GM21423 (cell line): ENCODE measurements at regions not wholly inside any gene's neighbourhood (a gene's known extent, or its start where the extent isn't known, plus 50 kb on each side); places are given as distances from the start of the nearest gene placed in this dataset.

Experiments
- ATAC-seq: cut with Tn5 transposase; IDR thresholded peaks from one replicate; pipeline ENCODE4 v1.9.1; 2021; ENCODE audit warnings: mild to moderate bottlenecking, moderate library complexity; ENCODE audit not compliant: unreplicated experiment

DNA sequence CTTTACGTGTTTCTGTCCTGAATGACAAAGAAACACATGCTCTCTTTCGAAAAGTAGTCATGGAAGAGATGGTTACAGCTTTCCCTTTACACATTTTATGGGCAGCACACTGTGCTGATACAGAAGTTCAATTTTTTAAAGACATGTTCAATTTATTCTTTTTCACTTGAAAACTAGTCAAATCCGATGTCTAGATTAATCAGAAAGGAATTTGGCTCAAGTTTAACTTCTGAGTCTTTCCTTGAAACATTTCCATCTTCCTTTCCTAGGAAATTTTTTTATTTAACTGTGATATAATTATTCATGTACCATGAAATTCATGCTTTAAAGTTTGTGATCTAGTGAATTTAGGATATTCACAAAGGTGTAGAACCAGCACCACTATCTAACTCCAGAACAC, 360.1 kb downstream of the TNS3 start:
- ATAC-seq, result no peak

DNA sequence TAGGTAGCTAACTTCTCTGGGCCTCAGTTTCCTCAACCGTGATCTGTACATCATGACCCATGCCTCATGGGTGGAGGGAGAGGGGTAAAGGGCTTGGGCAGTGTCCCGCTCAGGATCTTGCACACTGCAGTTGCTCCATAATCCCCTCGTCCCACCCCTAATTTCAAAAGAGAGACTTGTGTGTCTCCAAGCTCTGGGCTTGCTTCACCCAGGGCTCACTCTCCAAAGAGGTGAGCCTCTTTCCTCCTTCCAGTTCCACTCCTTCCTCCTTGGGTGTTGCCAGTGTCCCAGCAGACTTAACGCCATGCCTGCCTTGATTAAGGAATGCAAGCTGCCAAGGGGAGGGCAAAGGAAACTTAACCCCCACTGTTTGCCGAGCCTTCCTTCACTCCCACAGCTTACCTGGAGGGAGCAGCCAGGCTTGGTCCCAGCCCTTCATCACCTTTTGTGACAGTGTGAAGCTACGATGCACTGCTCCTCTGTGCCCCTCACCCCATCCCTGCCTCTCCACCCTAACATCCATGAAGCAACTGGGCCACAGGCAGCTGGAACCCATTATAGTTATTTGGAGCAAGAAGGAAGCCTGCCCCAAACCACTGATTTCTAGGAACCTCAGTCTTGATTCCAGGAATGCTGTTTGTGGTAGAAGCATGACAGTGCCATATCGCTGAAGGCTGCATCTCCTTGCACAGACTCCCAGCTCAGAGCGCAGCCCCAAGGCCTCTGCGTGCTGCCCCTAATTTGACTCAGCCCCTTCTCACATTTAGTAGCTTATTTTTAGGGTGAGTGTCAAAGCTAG, 363.3 kb downstream of the TNS3 start:
- no peak for ATAC-seq

DNA sequence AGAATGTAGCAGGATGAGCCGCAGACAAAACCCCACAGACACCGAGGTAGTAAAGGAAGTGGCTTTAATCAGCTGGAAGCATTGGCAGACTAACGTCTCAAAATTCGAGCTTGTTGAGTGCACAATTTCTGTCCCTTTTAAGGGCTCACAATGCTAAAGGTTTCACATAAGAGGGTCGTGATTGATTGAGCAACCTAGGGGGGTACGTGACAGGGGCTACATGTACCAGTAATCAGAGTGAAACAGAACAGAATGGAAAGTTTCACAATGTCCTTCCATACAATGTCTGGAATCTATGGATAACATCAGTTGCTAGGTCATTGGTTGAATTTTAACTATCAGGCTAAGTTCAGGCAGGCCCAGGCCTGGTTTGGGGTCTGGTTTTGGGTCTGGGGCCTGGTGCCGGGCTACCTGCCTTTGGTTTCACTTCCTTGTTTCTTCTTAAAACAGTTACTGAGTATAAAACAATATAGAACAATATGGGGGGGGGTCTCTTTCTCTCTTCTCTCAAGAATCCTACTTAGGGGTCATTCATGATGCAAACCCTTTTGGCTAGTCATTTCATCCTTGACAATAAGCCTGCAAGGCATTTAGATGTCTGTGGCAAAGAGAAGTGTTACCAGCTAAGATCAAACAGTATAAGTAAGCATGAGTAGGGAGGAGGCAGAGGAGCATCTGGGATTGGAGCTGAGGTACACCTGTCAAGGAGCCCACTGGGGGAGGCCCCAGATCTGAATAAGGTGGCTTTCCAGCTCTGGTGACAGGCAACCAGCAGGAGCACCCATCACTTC, 364.1 kb downstream of the TNS3 start:
- ATAC-seq, result no peak

DNA sequence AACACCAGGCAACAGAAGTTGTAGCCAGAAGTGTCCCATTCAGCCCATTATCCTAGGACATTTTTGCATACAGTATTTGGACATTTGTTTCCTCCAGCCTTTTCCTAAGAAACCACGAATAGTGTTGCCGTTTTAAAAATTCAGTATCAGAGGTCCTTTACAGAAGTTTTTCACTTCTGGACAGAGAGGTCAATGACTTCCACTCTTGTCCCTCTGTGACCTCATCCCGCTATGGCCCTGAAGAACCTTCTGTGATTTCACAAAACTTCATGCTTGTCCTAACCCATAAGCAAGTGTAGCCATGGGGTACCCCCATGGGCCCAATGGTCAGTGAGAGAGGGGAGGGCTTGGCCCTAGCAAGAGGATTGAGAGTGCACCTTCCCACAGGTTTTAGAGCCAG, 364.8 kb downstream of the TNS3 start:
- no peak for ATAC-seq

DNA sequence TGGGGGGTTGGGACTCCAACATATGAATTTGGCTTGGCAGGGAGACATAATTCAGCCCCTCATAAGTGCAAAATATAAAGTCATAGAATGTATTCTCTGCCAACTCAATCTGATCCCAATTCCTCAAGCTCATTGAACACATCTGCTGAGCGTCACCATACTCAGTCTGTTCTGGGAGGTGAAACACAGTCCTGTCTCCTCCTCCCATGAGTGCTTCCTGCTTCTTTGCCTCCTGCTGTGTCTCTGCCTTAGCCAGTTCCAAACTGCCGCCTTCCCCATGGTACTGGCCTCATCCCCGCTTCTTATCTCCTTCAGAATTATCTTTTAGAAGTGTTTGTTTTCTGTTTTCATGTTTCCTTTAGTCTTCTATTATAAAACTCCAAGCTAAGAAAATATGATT, 365.5 kb downstream of the TNS3 start:
- ATAC-seq, result no peak

DNA sequence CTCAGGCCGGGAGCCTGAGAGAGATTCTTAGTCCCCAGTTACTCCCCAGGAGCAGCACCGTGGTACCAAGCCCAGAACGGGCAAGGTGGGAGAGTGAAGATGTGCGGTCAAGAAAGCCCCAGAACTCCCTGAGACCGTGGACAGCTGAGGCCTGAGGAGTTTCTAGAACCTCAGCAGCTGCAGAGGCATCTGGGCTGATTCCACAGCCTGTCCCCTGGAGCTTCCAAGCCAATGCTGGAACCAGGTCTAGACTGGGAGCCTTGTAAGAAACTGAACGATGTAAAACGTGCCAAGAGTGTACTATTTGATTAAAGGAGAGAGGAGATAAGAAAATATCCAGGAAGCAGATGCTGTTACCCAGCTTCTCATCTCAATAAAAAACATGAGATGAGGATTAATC, 366.3 kb downstream of the TNS3 start:
- ATAC-seq, result no peak

DNA sequence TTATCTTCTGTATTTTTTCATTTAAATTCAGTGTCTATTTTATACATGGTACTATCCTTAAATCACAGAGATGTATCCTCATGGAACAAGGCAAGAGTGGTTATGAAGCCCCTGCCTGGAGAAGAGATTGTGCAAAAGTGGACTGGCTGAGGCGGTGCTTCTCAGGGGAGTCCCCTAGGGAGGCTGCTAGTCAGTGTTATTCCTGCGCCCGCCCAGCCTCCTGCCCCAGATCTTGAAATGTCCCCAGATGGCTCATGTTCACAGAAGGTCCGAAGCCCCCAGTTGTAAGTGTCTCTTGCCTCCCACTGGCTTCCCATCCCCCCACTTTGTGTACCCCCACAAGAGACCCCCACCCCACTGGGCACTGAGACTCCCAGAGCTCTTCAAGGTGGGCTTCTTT, 366.9 kb downstream of the TNS3 start:
- ATAC-seq, result no peak

DNA sequence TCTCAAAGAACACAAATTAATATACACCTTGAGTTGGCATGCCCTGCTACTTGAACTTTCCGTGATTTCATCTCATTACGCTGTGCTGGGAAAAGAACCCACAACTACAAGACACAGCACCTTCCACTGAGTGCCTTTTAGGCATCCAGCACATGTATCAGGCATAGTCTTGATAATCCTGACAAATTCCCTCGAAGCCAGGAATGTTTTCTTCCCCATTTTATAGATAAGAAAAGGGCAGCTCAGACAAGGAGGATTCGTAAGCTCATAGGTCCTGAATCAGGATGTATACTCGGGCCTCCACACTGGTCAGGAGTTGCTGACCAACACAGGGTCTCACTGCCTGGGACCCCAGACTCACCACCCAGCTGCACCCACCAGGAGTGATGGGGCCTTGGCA, 368.6 kb downstream of the TNS3 start:
- ATAC-seq, result no peak

DNA sequence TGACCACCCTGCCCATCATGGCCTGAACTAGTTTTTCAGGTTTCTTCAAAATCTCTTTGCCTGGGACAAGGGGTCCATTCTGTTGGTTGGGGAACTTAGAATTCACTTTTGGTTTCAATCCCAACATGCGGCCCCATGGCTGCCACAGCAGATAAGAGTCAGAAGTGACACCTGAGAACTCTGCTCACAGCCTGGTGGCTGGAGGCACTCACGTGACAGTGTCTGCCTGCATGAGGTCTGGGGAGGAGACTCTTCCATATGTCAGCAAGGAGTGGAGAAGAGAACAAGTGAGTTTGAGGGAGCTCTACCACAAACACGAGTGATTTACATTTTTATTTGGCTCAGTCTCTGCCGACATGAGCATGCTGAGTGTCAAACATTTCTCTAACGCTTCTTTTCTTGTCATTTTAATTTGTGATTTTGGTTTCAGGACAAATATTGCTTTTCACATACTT, 370.4 kb downstream of the TNS3 start:
- no peak for ATAC-seq

DNA sequence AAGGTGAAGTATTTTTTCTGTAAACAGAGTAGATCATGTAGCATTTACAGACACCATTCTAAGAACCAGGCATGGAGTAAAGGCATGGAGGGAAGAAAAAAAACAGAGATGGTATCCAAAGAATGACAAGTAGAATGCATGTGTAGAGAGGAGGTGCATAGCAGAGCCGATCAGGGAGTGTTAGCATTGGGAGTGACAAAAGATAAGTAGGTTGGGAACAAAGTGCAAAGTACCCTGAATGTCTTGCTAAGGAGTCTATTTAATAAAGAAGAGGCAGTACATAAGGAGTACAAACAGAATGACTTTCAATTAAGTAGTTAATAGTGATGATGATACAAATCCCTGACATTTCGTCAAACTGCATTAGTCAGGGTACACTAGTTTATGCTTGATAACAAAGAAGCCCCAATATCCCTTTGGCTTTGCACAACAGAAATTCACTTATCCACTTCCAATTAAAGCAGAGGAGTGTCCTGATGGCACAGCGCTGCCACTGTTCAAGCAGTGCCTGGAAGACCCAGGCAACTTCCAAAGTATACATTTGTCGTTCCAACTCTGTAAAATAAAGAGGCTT, 371.5 kb downstream of the TNS3 start:
- ATAC-seq, result no peak

DNA sequence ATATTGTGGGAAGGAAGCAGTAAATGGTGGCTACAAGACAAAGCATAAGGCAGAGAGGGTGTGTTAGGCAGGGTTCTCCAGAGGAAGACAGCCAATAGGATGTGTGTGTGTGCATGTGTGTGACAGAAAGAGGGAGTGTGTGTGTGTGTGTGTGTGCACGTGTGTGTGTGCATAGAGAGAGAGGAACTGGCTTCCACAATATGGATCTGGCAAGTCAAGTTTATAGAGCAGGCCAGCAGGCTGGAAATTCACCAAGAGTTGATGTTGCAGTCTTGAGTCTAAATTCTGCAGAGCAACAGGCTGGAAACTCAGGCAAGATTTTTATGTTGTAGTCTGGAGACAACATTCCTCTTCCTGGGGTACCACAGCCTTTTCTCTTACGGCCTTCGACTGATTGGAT, 374.0 kb downstream of the TNS3 start:
- ATAC-seq, result no peak

DNA sequence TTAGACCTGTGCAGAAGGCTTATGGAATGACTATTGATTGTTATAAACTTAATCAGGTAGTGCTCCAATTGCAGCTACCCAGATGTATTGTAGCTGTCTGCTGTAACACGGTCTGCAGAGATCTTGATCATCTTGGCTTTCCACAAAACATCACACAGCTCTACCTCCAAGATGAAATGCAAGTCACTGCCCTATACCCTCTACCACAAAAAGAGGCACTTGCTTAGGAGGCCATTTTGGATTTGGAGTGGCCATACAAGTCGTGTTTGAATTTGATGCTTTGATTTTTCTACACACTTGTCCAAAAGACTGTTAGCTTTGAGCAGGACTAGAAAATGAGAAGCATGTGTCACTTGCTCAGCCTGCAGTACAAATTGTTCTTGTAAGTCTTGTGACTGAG, 377.2 kb downstream of the TNS3 start:
- no peak for ATAC-seq

DNA sequence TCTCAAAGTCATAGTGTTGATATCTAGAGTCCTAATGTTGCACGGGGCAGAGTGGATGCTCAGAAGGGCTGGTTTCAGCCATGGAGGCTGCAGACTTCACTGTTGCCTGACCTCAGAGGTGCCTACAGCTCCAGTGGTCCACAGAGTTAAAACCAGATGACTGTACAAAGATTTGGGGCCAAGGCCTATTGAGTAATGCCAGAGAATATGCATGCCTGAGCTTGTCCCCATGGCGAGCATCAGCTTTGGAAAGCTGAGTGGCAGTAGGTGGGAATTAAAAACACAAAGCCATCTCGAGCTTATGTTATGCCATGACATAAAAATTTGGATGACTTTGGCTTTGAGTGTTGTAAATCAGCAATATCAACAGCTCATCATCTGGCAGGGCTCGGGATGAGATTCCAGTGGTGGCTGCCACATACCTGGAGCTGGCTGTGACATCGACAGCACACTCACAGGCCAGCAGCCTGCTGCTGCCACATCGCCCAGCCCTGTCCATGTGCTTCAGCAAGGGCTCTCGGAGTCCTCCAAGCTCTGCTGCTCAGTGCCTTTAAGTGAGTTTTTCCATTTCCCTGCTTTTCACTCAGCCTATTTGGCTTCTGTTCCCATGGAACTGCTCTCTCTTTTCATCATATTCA, 379.6 kb downstream of the TNS3 start:
- ATAC-seq, result no peak

DNA sequence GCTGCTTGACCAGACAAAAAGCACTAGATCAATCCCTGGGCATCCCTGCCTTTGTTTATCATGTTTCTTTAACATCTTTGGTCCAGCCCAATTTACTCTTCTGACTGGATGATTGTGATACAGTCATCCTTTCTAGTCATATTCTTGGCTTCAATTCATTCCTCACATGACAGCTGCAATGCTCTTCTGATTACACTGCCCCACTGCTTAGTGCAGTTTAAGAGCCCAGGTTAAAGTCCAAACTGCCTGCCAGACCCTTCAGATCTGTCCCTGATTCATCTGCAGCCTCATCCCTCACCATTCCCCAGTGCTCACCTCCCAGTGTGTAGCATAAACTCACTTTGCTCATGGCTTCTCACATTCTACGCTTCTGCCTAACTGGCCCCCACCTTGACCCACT, 383.8 kb downstream of the TNS3 start:
- ATAC-seq, result no peak

DNA sequence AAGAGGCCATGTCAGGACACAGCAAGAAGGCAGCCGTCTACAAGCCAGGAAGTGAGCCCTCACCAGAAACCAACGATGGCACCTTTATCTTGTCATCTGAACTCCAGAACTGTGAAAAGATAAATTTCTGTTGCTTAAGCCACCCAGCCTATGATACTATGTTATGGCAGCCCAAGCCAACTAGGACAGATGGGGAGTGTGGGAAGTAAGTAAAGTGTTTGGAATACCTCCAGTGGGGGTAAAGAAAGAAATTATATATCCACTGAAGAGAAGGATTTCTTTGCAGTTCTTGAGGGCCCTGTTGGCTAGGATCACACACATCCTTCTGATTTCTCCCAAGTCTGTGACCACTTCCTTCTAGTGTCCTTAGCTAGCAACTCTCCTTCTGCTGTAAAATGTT, 384.4 kb downstream of the TNS3 start:
- ATAC-seq, result no peak

DNA sequence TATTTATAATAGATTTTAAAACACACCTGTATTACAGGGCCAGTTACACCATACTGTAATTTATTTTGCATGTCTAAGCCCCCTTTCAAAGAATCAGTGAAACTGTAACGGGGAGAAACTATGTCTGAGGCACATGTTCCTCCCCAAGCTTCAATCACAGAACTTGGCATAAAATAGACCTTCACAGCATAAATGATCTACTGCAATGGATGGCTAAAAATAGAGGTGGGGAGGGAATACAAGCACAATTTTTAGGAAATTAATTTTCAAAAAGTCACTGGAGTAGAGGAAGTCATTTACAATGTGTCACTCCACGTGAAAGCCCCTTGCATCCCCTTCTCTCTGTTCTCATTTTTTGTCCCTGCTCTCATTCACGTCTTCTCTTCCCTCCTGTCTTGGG, 385.2 kb downstream of the TNS3 start:
- ATAC-seq, result no peak

DNA sequence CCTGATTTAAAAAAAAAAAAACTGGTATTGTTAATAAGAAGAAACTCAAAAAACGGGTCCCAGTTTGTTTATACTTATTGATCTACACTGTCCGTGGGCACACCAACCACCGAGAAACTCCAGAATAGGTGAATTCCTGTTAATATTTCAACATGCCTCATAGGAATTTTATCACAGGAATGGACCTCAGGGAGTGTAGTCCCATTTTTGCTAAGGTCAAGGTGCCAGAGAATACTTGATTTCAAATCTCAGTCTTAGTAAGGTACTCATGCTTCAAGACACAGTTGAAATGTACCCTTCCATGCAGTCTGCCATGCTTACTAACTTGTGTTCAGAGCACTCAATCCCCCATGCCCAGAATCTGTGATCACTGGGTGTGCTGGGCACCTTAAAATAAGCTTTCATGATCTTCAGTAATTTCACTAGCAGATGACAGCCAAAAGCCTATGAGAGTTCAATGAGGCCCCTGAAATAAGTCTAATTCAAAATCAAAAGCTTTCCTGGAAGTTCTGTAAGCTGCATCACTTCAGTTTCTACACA, 385.7 kb downstream of the TNS3 start:
- ATAC-seq, result no peak

DNA sequence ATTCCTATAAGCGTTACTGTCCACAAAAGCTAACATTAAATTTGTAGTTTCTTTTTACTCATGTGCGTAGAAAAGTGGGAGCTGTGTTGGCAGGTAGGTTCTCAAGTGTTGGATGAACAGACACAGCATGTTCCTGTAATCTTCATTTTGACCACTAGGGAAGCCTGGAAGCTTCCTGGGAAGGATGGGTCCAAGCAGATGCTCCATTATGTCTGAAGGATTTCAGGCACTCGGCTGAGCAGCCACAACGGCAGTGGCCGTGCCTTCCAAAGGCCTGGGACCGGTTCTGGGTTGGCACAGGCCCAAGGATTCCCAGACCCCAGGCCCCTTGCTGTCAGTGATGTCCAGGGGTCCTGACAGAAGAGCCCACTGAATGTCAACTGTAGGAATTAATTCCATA, 386.3 kb downstream of the TNS3 start:
- no peak for ATAC-seq

DNA sequence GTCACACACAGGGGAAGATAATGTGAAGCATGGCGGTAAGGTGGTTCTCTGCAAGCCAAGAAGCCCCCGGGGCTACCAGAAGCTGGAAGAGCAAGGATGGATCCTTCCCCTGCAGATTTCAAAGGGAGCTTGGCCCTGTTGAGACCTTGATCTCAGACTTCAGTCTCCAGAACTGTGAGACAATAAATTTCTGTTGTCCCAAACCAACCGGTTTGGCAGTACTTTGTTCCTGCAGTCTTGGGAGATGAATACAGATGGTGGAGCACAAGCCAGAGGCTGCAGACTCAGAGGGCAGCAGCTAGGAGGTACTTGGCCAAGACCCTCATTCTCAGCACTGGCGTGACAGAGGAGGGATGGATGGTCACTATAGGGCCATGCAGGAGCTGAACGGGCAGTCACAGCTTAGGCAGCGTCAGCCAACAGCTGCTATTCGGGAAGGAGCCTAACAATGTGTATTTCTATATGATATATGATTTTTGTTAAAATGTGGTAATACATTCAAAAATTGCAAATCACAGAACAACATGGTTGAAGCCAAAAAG, 387.3 kb downstream of the TNS3 start:
- no peak for ATAC-seq

DNA sequence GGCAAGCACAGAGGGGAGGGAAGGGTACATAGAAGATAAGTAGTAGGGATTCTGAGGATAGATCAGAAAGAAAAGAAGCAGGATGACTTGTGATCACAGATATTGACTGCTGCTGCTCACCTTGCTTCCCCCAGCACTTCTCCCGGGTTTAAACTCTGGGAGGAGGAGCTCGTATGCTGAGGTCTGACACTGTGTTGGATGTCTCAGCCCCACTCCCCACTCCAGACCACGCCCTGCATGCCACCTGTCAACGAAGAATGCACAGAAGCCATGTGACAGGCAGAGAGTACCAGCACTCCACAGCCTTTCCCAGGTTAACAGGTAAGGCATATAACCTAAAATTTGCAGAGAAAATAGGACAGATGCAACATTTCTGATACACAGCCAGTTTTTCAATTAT, 388.9 kb downstream of the TNS3 start:
- no peak for ATAC-seq

DNA sequence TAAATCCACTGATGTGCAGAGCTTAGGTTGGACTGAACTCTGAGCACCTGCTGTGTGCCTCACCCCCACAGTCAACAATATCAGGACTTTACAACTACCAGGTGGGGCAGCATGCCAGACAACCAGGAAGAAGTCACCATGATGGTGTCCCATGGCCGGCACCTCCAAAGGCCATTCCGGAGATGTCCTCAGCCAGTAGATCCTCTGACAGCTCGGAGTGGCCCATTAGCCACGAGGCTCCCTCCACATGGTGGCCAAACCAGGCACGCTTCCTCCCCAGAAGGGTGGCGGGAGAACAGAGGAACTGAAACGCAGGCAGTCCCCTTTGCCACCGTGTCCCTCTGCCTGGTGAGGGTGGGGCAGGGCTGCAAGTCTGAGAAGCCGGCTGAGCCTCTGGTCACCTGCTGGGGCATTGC, 390.0 kb downstream of the TNS3 start:
- peak; percentile 47 for ATAC-seq
